GM12891 (cell line): ENCODE measurements at regions not wholly inside any gene's neighbourhood (a gene's known extent, or its start where the extent isn't known, plus 50 kb on each side); places are given as distances from the start of the nearest gene placed in this dataset.

ENCODE experiments used
- PAX5 ChIP-seq: IDR thresholded peaks from 2 replicates; pipeline ENCODE4 v1.6.1; 2011; ENCODE audit warnings: low read length, moderate library complexity, mild to moderate bottlenecking; ENCODE audit not compliant: insufficient read depth, severe bottlenecking
- POLR2A ChIP-seq: IDR thresholded peaks from 2 replicates; pipeline ENCODE4 v1.6.1; 2011; ENCODE audit warnings: low read depth, low read length, control low read depth
- POLR2AphosphoS5 ChIP-seq: IDR thresholded peaks from 2 replicates; pipeline ENCODE4 v1.6.1; 2011; ENCODE audit warnings: low read depth, low read length, control low read depth
- POU2F2 ChIP-seq: IDR thresholded peaks from 2 replicates; pipeline ENCODE4 v1.6.1; 2011; ENCODE audit warnings: low read depth, mild to moderate bottlenecking, control low read depth, low read length, moderate library complexity
- SPI1 ChIP-seq: IDR thresholded peaks from 2 replicates; pipeline ENCODE4 v1.6.1; 2011; ENCODE audit warnings: low read depth, low read length, control low read depth
- TAF1 ChIP-seq: IDR thresholded peaks from 2 replicates; pipeline ENCODE4 v1.6.1; 2011; ENCODE audit warnings: low read depth, low read length, control low read depth

GRCh38 chr5:14064841-14065240 is 78.3 kb upstream of the TRIO start:
- TF ChIP-seq POLR2AphosphoS5 (no peak), POLR2A (no peak), SPI1 (no peak), PAX5 (no peak), TAF1 (no peak), POU2F2 (no peak)
